HUES6 (cell line): ENCODE measurements at regions not wholly inside any gene's neighbourhood (a gene's known extent, or its start where the extent isn't known, plus 50 kb on each side); places are given as distances from the start of the nearest gene placed in this dataset.

Experiments used
- H3K27ac ChIP-seq: 2 replicates; pipeline ENCODE4 v1.7.0; 2013; ENCODE audit warnings: low read depth, mild to moderate bottlenecking, low read length, inconsistent platforms
- H3K27me3 ChIP-seq: 2 replicates; pipeline ENCODE4 v1.6.1; 2013; ENCODE audit warnings: low read length; ENCODE audit not compliant: control insufficient read depth, insufficient read depth
- H3K36me3 ChIP-seq: 2 replicates; pipeline ENCODE4 v1.6.1; 2013; ENCODE audit warnings: low read length; ENCODE audit not compliant: control insufficient read depth, insufficient read depth
- H3K4me1 ChIP-seq: 2 replicates; pipeline ENCODE4 v1.6.1; 2013; ENCODE audit warnings: low read length; ENCODE audit not compliant: control insufficient read depth, insufficient read depth
- H3K4me3 ChIP-seq: 2 replicates; pipeline ENCODE4 v1.5.1; 2013; ENCODE audit warnings: low read depth, low read length
- H3K9ac ChIP-seq: one replicate; pipeline ENCODE4 v1.6.1; 2013; ENCODE audit warnings: mild to moderate bottlenecking, low read length
- H3K9me3 ChIP-seq: 2 replicates; pipeline ENCODE4 v1.6.1; 2013; ENCODE audit warnings: low read depth, low read length; ENCODE audit not compliant: control insufficient read depth, insufficient read depth

DNA sequence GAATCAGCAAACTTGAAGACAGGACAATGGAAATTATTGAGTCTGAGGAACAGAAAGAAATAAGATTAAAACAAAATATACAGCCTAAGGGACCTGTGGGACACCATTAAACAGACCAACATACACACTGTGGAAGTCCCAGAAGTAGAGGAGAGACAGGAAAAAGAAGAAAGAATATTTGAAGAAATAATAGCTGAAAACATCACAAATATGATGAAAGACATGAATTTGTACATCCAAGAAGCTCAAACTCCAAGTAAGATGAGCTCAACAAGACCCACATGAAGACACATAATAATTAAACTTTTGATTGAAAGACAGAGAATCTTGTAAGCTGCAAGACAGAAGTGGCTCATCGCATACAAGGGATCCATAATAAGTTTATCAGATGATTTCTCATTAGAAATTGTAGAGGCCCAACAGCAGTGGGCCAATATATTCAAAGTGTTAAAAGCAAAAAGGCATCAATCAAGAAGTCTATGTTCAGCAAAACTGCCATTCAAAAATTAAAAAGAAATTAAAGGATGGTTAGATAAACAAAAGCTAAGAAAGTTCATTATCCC, 311.3 kb upstream of the ADGRL2 start:
- no peaks in the 10 kb centered on the region for H3K4me1 ChIP-seq
- H3K36me3 ChIP-seq, result no peaks in the 10 kb centered on the region
- H3K27ac ChIP-seq, result no peak overlapping the region
- H3K9ac ChIP-seq, result no peak overlapping the region
- H3K4me3 ChIP-seq, result no peak overlapping the region
- H3K9me3 ChIP-seq, result peaks cover 15% of the 10 kb centered on the region
- no peaks in the 10 kb centered on the region for H3K27me3 ChIP-seq

DNA sequence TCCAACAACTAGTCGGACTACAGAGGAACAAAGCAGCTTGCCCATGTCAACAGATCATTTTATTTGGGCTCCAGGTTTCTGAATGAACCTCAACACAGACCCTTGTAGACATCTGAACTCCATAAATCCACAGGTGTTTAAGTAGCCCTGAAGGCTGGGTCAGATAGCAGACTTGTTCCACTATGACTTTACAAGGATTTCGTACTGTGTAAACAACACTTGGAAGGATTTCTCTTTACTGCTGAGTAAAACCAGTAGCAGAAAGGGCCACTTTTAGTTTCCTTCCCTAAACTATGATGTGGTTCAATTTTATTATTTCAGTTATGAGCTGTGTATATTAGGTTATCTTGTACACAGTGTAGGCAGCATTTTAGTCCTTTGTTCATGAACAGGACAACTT, 316.4 kb upstream of the ADGRL2 start:
- no peak overlapping the region for H3K9ac ChIP-seq
- H3K4me1 ChIP-seq, result no peaks in the 10 kb centered on the region
- peaks cover 7% of the 10 kb centered on the region for H3K9me3 ChIP-seq

DNA sequence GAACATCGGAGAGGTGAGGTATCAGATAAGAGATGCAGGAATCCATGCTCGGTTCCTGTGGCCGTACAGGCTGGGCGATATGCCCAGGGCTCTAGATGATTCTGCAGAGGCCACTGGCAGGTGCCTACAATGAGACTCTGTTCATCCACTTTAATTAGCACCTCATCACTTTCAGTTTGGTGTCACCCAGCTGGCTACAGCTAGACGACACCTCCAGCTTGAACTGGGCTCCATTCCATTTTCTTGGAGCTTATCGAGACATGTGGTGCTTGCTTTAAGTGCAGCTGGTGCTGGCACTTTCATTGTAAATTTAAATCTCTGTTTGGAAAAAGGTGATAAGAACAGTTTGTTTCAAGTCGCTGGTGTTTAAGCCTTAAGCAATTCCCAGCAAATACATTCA, 322.5 kb upstream of the ADGRL2 start:
- Histone ChIP-seq H3K4me3 (no peak overlapping the region), H3K4me1 (no peaks in the 10 kb centered on the region), H3K27me3 (no peaks in the 10 kb centered on the region), H3K36me3 (no peaks in the 10 kb centered on the region), H3K9me3 (no peaks in the 10 kb centered on the region), H3K9ac (no peak overlapping the region), H3K27ac (no peak overlapping the region)

More for the DNA sequence above, 316.4 kb upstream of the ADGRL2 start:
- Histone ChIP-seq H3K27ac (no peak overlapping the region), H3K4me3 (no peak overlapping the region), H3K36me3 (no peaks in the 10 kb centered on the region), H3K27me3 (no peaks in the 10 kb centered on the region)

DNA sequence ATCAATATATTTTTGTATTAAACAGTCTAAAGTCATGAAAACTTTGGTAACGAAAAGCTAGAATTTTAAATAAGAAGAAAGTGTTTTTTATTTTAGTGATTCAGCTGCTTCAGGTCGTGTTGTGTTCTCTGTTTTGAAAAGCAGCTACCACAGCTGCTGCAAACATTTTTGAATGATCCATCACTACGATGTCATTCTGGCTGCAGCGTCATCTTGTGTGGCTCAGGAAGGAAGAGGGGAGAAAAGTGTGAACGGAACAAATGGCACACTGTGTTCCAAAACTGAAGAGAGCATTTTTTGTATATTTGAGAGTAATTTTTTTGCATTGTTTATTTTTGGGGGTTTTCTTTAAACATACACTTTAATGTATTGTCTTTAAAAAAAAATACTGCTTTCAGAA, 323.0 kb upstream of the ADGRL2 start:
- Histone ChIP-seq H3K4me1 (no peaks in the 10 kb centered on the region), H3K9ac (no peak overlapping the region), H3K4me3 (no peak overlapping the region), H3K9me3 (no peaks in the 10 kb centered on the region), H3K36me3 (no peaks in the 10 kb centered on the region), H3K27ac (no peak overlapping the region), H3K27me3 (no peaks in the 10 kb centered on the region)

DNA sequence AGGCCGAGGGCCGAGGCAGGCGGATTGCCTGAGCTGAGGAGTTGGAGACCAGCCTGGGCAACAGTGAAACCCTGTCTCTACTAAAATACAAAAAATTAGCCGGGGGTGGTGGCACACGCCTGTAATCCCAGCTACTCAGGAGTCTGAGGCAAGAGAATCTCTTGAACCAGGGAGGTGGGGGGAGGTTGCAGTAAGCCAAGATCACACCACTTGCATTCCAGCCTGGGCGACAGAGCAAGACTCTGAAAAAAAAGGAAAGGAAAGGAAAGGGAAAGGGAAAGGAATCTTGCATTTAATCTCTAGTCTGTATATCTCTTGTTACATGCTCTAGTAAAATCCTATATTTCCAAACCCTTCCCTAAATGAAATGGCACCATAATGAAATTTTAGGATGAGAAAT, 328.3 kb upstream of the ADGRL2 start:
- Histone ChIP-seq H3K9ac (no peak overlapping the region), H3K4me3 (no peak overlapping the region), H3K9me3 (no peaks in the 10 kb centered on the region), H3K4me1 (peaks cover 2% of the 10 kb centered on the region; the same call in 1 of the 2 replicates), H3K27me3 (no peaks in the 10 kb centered on the region), H3K27ac (no peak overlapping the region), H3K36me3 (no peaks in the 10 kb centered on the region)

DNA sequence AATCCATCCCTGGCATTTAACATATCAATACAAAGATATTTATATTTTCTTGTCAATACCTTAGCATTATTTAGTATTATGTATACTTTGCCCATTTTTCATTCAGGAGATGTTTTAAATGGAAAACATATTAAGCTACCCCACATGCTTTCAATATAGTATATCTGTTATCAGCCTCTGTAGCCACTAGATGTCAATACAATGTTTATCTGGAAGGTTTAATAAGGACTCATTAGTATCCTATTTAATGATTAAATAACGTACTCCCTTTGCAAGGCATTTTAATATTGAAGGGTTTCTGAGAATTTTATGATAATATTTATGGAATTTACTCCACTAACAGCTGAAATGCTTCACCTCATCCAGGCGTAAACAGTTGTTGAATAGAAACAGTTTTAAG, 329.5 kb upstream of the ADGRL2 start:
- no peak overlapping the region for H3K4me3 ChIP-seq
- peaks cover 8% of the 10 kb centered on the region for H3K4me1 ChIP-seq
- no peaks in the 10 kb centered on the region for H3K9me3 ChIP-seq
- no peaks in the 10 kb centered on the region for H3K27me3 ChIP-seq
- no peaks in the 10 kb centered on the region for H3K36me3 ChIP-seq
- no peak overlapping the region for H3K27ac ChIP-seq
- no peak overlapping the region for H3K9ac ChIP-seq

DNA sequence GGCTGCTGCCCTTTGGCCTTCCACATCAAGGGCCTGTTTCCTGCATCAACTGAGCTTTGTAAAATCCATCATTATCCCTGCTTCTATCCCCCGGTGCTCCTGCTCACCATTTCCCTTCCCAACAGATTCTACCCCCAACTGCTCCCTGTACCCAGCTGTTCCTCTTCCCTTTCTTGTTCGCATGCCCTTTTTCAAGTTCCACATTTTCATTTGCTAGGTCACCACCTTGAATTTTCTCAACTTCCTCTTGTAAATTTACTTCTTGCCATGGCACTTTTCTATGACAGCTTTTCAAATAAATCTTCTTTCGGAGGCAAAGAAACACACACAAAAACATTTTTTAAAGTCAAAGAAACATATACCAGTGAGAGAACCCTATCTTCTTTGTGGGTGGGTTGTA, 330.5 kb upstream of the ADGRL2 start:
- H3K9ac ChIP-seq, result no peak overlapping the region
- no peaks in the 10 kb centered on the region for H3K27me3 ChIP-seq
- H3K4me1 ChIP-seq, result peaks cover 8% of the 10 kb centered on the region
- H3K9me3 ChIP-seq, result no peaks in the 10 kb centered on the region
- H3K4me3 ChIP-seq, result no peak overlapping the region
- no peaks in the 10 kb centered on the region for H3K36me3 ChIP-seq
- no peak overlapping the region for H3K27ac ChIP-seq

DNA sequence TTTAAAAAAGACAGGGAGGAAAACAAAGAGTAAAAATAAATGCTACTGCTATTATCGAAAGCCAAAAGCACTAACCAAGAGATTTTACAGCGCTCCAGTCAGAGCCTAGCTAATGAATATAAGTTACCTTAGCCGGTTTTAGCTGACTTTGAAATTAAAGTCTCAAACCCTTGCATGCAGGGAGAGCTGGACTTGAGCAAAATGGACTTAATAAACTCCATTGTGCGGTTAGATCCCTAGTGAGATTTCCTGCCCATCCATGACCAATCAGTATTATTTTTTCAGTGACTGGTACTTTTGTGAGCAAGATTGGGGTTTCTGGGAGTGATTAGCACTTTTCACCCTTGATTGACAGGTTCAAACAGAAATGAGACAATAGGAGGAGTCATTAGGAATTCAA, 333.4 kb upstream of the ADGRL2 start:
- Histone ChIP-seq H3K27me3 (no peaks in the 10 kb centered on the region), H3K4me1 (peaks cover 18% of the 10 kb centered on the region), H3K27ac (no peak overlapping the region), H3K9me3 (no peaks in the 10 kb centered on the region), H3K4me3 (no peak overlapping the region), H3K36me3 (no peaks in the 10 kb centered on the region), H3K9ac (no peak overlapping the region)

DNA sequence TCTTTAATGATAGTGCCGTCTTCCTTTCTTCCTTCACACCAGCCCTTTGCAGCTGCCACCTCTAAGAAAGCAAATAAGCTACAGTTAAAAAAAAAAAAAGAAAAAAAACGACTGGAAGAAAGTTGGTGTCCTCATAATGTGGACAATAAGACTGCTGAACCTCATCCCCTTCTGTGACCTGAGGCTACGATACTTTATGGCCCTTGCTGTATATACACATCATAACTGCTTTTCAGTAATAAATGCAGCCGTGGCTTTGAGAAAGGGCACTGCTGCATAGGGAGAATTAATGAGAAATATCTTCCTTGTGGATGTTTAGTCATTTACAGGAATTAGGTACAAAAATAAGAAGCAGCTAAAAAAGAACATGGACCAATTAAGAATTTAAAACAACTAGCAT, 333.8 kb upstream of the ADGRL2 start:
- H3K27ac ChIP-seq, result no peak overlapping the region
- no peak overlapping the region for H3K4me3 ChIP-seq
- H3K9ac ChIP-seq, result no peak overlapping the region
- H3K36me3 ChIP-seq, result no peaks in the 10 kb centered on the region
- peaks cover 18% of the 10 kb centered on the region for H3K4me1 ChIP-seq
- no peaks in the 10 kb centered on the region for H3K9me3 ChIP-seq
- no peaks in the 10 kb centered on the region for H3K27me3 ChIP-seq

DNA sequence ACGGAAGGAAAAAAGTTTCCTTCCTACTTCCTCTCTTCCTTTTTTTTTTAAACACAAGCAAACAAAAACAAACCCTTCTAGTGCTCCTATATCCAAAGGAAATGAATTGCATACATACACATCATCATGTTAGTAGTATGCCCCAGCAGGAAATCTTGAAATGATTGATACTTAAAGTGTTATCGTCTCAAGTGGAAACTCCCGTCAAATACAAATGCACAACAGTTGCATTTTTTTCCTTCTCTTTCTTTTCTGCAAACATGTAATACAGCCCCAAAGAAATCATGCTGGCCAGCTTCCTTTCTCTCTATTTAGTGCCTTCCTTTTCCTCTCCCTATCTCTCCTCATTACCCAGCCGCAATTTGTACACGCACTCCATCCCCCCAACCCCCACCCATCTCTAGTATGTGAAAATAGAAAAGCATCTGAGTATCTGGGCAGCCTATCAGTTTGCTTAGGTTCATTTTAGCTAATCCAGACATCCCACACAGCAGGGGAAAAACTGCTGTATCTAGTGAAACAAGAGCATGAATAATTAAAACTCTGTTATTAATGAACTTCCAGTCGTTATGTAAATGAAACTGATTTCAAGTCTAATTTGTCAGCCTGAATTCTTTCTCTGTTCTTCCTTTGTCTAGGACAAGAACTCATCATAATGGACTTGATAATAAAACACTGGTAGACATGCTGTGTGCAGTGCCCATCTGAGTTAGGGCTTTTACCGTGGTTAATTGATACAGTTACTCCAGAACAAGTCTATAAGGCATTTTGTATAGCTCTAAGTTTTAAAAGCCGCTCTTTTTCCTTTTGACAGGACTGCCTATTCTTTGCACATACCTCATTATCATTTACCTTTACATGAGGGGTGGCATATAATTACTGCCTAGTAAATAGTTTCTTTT, 336.5 kb upstream of the ADGRL2 start:
- Histone ChIP-seq H3K27ac (no peak overlapping the region), H3K27me3 (no peaks in the 10 kb centered on the region), H3K4me3 (no peak overlapping the region), H3K36me3 (no peaks in the 10 kb centered on the region), H3K9ac (no peak overlapping the region), H3K4me1 (peaks cover 18% of the 10 kb centered on the region), H3K9me3 (no peaks in the 10 kb centered on the region)

DNA sequence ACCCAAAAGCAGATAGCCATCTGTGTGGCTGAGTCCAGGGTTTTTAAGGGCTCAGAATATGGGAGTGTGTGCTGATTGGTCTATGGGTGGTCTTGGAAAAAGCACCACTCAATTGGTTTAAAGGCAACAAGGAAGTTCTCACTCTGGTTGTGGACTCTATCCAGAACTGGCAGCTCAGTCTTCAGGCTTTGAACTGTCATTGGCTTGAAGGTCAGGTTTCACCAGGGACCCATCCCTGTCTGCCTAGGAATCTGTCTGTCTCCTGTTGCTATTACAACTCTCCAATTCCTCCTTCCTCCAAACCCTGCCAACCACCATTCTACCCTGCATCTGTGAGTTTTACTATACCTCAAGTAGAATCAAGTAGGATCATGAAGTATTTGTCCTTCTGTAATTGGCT, 341.7 kb upstream of the ADGRL2 start:
- Histone ChIP-seq H3K4me1 (peaks cover 13% of the 10 kb centered on the region), H3K9me3 (no peaks in the 10 kb centered on the region), H3K36me3 (no peaks in the 10 kb centered on the region), H3K27me3 (no peaks in the 10 kb centered on the region), H3K9ac (no peak overlapping the region), H3K27ac (no peak overlapping the region), H3K4me3 (no peak overlapping the region)
